ENCODE measurements at regions not wholly inside any gene's neighbourhood (a gene's known extent, or its start where the extent isn't known, plus 50 kb on each side); places are given as distances from the start of the nearest gene placed in this dataset.

DNA sequence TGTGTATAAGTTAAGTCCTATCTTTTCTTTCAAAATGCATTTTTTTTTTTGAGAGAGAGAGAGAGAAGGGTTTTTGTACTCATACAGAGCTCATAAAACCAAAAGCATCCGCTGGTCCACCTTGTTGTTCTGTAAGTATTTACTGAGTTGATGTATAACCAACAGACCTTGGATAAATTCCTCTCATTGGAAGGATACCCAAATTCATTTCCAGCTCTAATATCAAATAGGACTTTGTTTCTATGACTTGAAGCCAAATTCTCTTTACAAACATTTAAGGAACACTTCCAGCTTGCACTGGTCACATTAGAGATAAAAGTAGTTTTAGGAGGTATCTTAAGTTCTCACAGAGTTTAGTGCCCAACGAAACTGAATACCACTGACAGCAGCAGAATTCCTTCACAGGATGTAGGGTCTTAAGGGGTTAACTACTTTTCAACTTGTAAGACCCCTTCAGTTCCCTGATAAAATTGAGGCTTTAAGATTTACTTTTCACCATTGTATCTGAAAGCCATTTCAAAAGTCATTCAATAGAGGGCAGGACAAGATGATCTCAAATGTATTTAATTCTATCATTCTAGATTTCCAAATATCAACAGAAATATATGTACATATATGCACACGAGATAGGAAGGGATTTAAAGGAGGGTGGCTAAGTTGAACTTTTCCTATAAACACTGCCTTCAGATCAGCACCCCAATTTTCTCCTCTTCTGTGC, 1398.5 kb upstream of the CELF4 start:
- TF ChIP-seq, protein P1, sequence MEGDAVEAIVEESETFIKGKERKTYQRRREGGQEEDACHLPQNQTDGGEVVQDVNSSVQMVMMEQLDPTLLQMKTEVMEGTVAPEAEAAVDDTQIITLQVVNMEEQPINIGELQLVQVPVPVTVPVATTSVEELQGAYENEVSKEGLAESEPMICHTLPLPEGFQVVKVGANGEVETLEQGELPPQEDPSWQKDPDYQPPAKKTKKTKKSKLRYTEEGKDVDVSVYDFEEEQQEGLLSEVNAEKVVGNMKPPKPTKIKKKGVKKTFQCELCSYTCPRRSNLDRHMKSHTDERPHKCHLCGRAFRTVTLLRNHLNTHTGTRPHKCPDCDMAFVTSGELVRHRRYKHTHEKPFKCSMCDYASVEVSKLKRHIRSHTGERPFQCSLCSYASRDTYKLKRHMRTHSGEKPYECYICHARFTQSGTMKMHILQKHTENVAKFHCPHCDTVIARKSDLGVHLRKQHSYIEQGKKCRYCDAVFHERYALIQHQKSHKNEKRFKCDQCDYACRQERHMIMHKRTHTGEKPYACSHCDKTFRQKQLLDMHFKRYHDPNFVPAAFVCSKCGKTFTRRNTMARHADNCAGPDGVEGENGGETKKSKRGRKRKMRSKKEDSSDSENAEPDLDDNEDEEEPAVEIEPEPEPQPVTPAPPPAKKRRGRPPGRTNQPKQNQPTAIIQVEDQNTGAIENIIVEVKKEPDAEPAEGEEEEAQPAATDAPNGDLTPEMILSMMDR (IDR thresholded peaks at IDR 0.05), result no peak
- TF ChIP-seq EZH2 (IDR thresholded peaks at IDR 0.05) (no peak), EZH2phosphoT487 (IDR thresholded peaks at IDR 0.05) (no peak)
